HCT116 (cell line): ENCODE measurements at regions not wholly inside any gene's neighbourhood (a gene's known extent, or its start where the extent isn't known, plus 50 kb on each side); places are given as distances from the start of the nearest gene placed in this dataset.

ENCODE experiments used
- ATAC-seq: fragments of 200-7000 bp; cut with Tn5 transposase; 2 replicates; pipeline ENCODE4 v1.9.1; 2020; ENCODE audit warnings: mild to moderate bottlenecking, moderate library complexity
- BruUV-seq: library from RNA; stranded (reverse); fragments of 400-500 nt; replicated peaks from 2 replicates; lab custom pipeline; 2021; lab: Mats Ljungman, UMichigan
- CTCF ChIA-PET: fragments of 300-600 bp; sonication (Branson Sonifier 250); formaldehyde crosslinking; loops from one replicate; lab custom pipeline; 2021; ENCODE audit warnings: antibody characterized with exemption; lab: Charles Lee
- POLR2A ChIA-PET: fragments of 300-600, 350-600 bp; sonication (Branson Sonifier 250); formaldehyde crosslinking; loops from one replicate; lab custom pipeline; 2021; ENCODE audit warnings: antibody characterized with exemption; lab: Charles Lee
- RAD21 ChIA-PET, 2 experiments: fragments of 300-600 bp; sonication (Branson Sonifier 250); formaldehyde crosslinking; loops; one replicate each; lab custom pipeline; 2023; ENCODE audit warnings: low total read pairs in 2 of 2; ENCODE audit not compliant: uncharacterized antibody in 2 of 2, unreplicated experiment in 2 of 2, low non-redundant PET in 1 of 2; lab: Charles Lee
- DNase-seq: peaks from one replicate; pipeline ENCODE4 v3.0.0-alpha.2; 2010; ENCODE audit warnings: low read depth, low spot score
- H2AFZ ChIP-seq: fragments of 200-600 bp; shearing (Covaris generic), sonication (generic); 2 replicates; pipeline ENCODE4 v1.6.1; 2017; ENCODE audit warnings: low read depth, mixed run types, mixed read lengths, antibody characterized with exemption, low read length; ENCODE audit not compliant: poor library complexity, severe bottlenecking
- H3K27ac ChIP-seq: 2 replicates; pipeline ENCODE4 v1.5.1; 2012; ENCODE audit warnings: low read depth, low read length
- H3K27me3 ChIP-seq: fragments of 200-600 bp; sonication (generic); 2 replicates; pipeline ENCODE4 v1.6.1; 2016; ENCODE audit warnings: mixed run types, low read length, mixed read lengths; ENCODE audit not compliant: insufficient read depth
- H3K36me3 ChIP-seq, 2 experiments: fragments of 200-500 bp in 1 of 2; fragments of 200-600 bp in 1 of 2; sonication (Bioruptor generic) in 1 of 2; sonication (generic) in 1 of 2; 2 replicates each; pipeline versions ENCODE4 v1.5.1 to v1.6.1; 2014 to 2016; ENCODE audit warnings: low read length in 2 of 2, inconsistent platforms in 1 of 2, mixed read lengths in 1 of 2, mixed run types in 1 of 2; ENCODE audit not compliant: insufficient read depth in 2 of 2, control insufficient read depth in 1 of 2
- H3K4me1 ChIP-seq, 2 experiments: fragments of 200-600 bp in 1 of 2; sonication (generic) in 1 of 2; 2 replicates each; pipeline versions ENCODE4 v1.5.1 to v1.6.1; 2012 to 2017; ENCODE audit warnings: low read length in 2 of 2, inconsistent platforms in 1 of 2, mild to moderate bottlenecking in 1 of 2, mixed read lengths in 1 of 2, mixed run types in 1 of 2, moderate library complexity in 1 of 2; ENCODE audit not compliant: insufficient read depth in 2 of 2, control insufficient read depth in 1 of 2
- H3K4me2 ChIP-seq: fragments of 200-600 bp; sonication (generic); 2 replicates; pipeline ENCODE4 v1.6.1; 2017; ENCODE audit warnings: mixed run types, low read length, mixed read lengths
- H3K4me3 ChIP-seq, 2 experiments: fragments of 200-600 bp in 1 of 2; sonication (generic) in 1 of 2; replicated peaks in 1 of 2; 2 replicates each; pipeline ENCODE4 v1.5.1; 2011 to 2016; ENCODE audit warnings: low read length in 2 of 2, control low read depth in 1 of 2, low read depth in 1 of 2, mild to moderate bottlenecking in 1 of 2, mixed read lengths in 1 of 2, mixed run types in 1 of 2
- H3K79me2 ChIP-seq: fragments of 200-600 bp; sonication (generic); 2 replicates; pipeline ENCODE4 v1.6.1; 2017; ENCODE audit warnings: mild to moderate bottlenecking, mixed run types, low read length, moderate library complexity, mixed read lengths; ENCODE audit not compliant: insufficient read depth
- H3K9ac ChIP-seq: fragments of 200-600 bp; sonication (generic); 2 replicates; pipeline ENCODE4 v1.6.1; 2016; ENCODE audit warnings: low read length, mixed read lengths
- H3K9me2 ChIP-seq: fragments of 200-600 bp; sonication (generic), shearing (Covaris generic); 2 replicates; pipeline ENCODE4 v1.6.1; 2017; ENCODE audit warnings: mixed run types, mild to moderate bottlenecking, moderate library complexity; ENCODE audit not compliant: insufficient read depth
- H3K9me3 ChIP-seq, 2 experiments: fragments of 200-500 bp in 1 of 2; fragments of 200-600 bp in 1 of 2; sonication (Bioruptor generic) in 1 of 2; sonication (generic) in 1 of 2; 2 replicates each; pipeline ENCODE4 v1.6.1; 2014 to 2017; ENCODE audit warnings: low read length in 2 of 2, mixed read lengths in 2 of 2, inconsistent platforms in 1 of 2, low read depth in 1 of 2, mild to moderate bottlenecking in 1 of 2, mixed run types in 1 of 2, moderate library complexity in 1 of 2; ENCODE audit not compliant: control insufficient read depth in 1 of 2, insufficient read depth in 1 of 2
- H4K20me1 ChIP-seq: fragments of 200-600 bp; sonication (generic), shearing (Covaris generic); 2 replicates; pipeline ENCODE4 v1.6.1; 2017; ENCODE audit warnings: mixed run types, mild to moderate bottlenecking, moderate library complexity; ENCODE audit not compliant: insufficient read depth
- CBX3 ChIP-seq: IDR thresholded peaks from 2 replicates; pipeline ENCODE4 v1.6.1; 2012; ENCODE audit warnings: low read depth
- CEBPB ChIP-seq: IDR thresholded peaks from 2 replicates; pipeline ENCODE4 v1.6.1; 2012; ENCODE audit warnings: low read depth
- CTCF ChIP-seq, 3 experiments: fragments of 200-600 bp in 1 of 3; sonication (generic) in 1 of 3; IDR thresholded peaks in 2 of 3; conservative IDR thresholded peaks in 1 of 3; 2 replicates each; pipeline ENCODE4 v1.5.1; 2012 to 2017; ENCODE audit warnings: low read depth in 2 of 3, low read length in 2 of 3, antibody characterized with exemption in 1 of 3, borderline replicate concordance in 1 of 3, control low read depth in 1 of 3, mild to moderate bottlenecking in 1 of 3, mixed read lengths in 1 of 3, mixed run types in 1 of 3, moderate library complexity in 1 of 3; ENCODE audit not compliant: insufficient read depth in 1 of 3
- EZH2 ChIP-seq: fragments of 200-600 bp; sonication (generic); IDR thresholded peaks from 2 replicates; pipeline ENCODE4 v1.6.1; 2017; ENCODE audit warnings: antibody characterized with exemption, mixed run types
- EZH2phosphoT487 ChIP-seq: fragments of 200-600 bp; IDR thresholded peaks from 2 replicates; pipeline ENCODE4 v1.6.1; 2018; ENCODE audit warnings: antibody characterized with exemption, borderline replicate concordance
- FOSL1 ChIP-seq: IDR thresholded peaks from 2 replicates; pipeline ENCODE4 v1.6.1; 2012; ENCODE audit warnings: low read depth
- MAX ChIP-seq: IDR thresholded peaks from 2 replicates; pipeline ENCODE4 v1.6.1; 2012
- POLR2AphosphoS5 ChIP-seq: IDR thresholded peaks from 2 replicates; pipeline ENCODE4 v1.6.1; 2011; ENCODE audit warnings: mild to moderate bottlenecking, low read depth, low read length, moderate library complexity
- RAD21 ChIP-seq: IDR thresholded peaks from 2 replicates; pipeline ENCODE4 v1.6.1; 2012; ENCODE audit warnings: low read depth, mild to moderate bottlenecking
- REST ChIP-seq: IDR thresholded peaks from 2 replicates; pipeline ENCODE4 v1.6.1; 2012; ENCODE audit warnings: low read depth
- SIN3A ChIP-seq: IDR thresholded peaks from 2 replicates; pipeline ENCODE4 v1.6.1; 2012; ENCODE audit warnings: low read depth
- SP1 ChIP-seq: IDR thresholded peaks from 2 replicates; pipeline ENCODE4 v1.6.1; 2012; ENCODE audit warnings: low read depth
- TCF7L2 ChIP-seq: IDR thresholded peaks from 2 replicates; pipeline ENCODE4 v1.7.0; 2011; ENCODE audit warnings: borderline replicate concordance, inconsistent platforms; ENCODE audit not compliant: insufficient read depth, insufficient read length; ENCODE audit errors: extremely low read depth
- YY1 ChIP-seq: IDR thresholded peaks from 2 replicates; pipeline ENCODE4 v1.6.1; 2011; ENCODE audit warnings: low read length, low read depth, moderate library complexity, mild to moderate bottlenecking; ENCODE audit not compliant: insufficient replicate concordance; ENCODE audit errors: extremely low read depth
- ZFX ChIP-seq: fragments of 450-650 bp; IDR thresholded peaks from 2 replicates; pipeline ENCODE4 v1.6.1; 2017
- intact Hi-C: fragments of 100-400 bp; cut with micrococcal nuclease; formaldehyde crosslinking; loops from 2 replicates; pipeline ENCODE4 v1.10.0; 2022

- no peaks in the 10 kb centered on the region for H3K79me2 ChIP-seq
- H3K4me3 ChIP-seq: no peak overlapping the region
- TF ChIP-seq YY1 (no peak), TCF7L2 (no peak), POLR2AphosphoS5 (no peak), SP1 (no peak), FOSL1 (no peak), EZH2phosphoT487 (no peak), ZFX (no peak), SIN3A (no peak), EZH2 (no peak), CBX3 (no peak), RAD21 (no peak), CEBPB (no peak)
- no peak overlapping the region for H3K9ac ChIP-seq
- no peaks in the 10 kb centered on the region for H3K36me3 ChIP-seq
- intact Hi-C loops: no loop called here
- no TSS peak for BruUV-seq
- no peaks in the 10 kb centered on the region for H4K20me1 ChIP-seq
- ChIA-PET POLR2A (no interaction called here), RAD21 (no interaction called here), CTCF (no interaction called here)
- no peaks in the 10 kb centered on the region; the same call in 1 of the 2 replicates for H3K9me2 ChIP-seq
- no peak overlapping the region for H3K27ac ChIP-seq
- H2AFZ ChIP-seq: no peak overlapping the region
- H3K4me1 ChIP-seq: peaks cover 2 to 6% of the 10 kb centered on the region in 2 experiments; a peak in 2 of 4 replicates
- H3K4me2 ChIP-seq: no peak overlapping the region
- H3K9me3 ChIP-seq: no peaks in the 10 kb centered on the region
- ATAC-seq (no peak), DNase-seq (no peak)
- no peaks in the 10 kb centered on the region for H3K27me3 ChIP-seq
Measured at GRCh38 chr2:81087646-81088045, 783.1 kb upstream of the LRRTM1 start.

- Histone ChIP-seq H3K9me2 (no peaks in the 10 kb centered on the region; the same call in 1 of the 2 replicates), H3K36me3 (no peaks in the 10 kb centered on the region), H2AFZ (peak overlapping the region; percentile 20), H3K4me2 (peak overlapping the region; percentile 26; the same call in 1 of the 2 replicates), H3K9me3 (no peaks in the 10 kb centered on the region), H3K27me3 (no peaks in the 10 kb centered on the region), H3K4me3 (no peak overlapping the region), H4K20me1 (no peaks in the 10 kb centered on the region), H3K27ac (no peak overlapping the region), H3K79me2 (no peaks in the 10 kb centered on the region), H3K4me1 (peaks cover 2 to 6% of the 10 kb centered on the region in 2 experiments; a peak in 2 of 4 replicates), H3K9ac (no peak overlapping the region)
- ATAC-seq (no peak), DNase-seq (no peak)
- TF ChIP-seq POLR2AphosphoS5 (no peak), CEBPB (no peak), RAD21 (no peak), EZH2phosphoT487 (no peak), CTCF (IDR thresholded peaks at IDR 0.05 in 2 of 3, conservative IDR thresholded peaks at IDR 0.05 in 1 of 3; ENCODE audit: borderline replicate concordance in 1 of 3, insufficient read depth in 1 of 3, low read depth in 2 of 3, low read length in 2 of 3) (no peak), MAX (no peak), CBX3 (no peak), SP1 (no peak), REST (no peak), TCF7L2 (no peak)
- BruUV-seq: no TSS peak
- ChIA-PET POLR2A (no interaction called here), CTCF (no interaction called here), RAD21 (no interaction called here)
- intact Hi-C loops: no loop called here
Measured at GRCh38 chr2:81084101-81084500, 779.5 kb upstream of the LRRTM1 start.
